Middle frontal gyrus (tissue), 1 donor: ENCODE measurements at regions not wholly inside any gene's neighbourhood (a gene's known extent, or its start where the extent isn't known, plus 50 kb on each side); places are given as distances from the start of the nearest gene placed in this dataset.

Experiments used
- DNase-seq: peaks from one replicate; pipeline ENCODE4 v3.0.0-alpha.2; 2015; ENCODE audit warnings: low spot score; ENCODE audit errors: extremely low spot score

DNA sequence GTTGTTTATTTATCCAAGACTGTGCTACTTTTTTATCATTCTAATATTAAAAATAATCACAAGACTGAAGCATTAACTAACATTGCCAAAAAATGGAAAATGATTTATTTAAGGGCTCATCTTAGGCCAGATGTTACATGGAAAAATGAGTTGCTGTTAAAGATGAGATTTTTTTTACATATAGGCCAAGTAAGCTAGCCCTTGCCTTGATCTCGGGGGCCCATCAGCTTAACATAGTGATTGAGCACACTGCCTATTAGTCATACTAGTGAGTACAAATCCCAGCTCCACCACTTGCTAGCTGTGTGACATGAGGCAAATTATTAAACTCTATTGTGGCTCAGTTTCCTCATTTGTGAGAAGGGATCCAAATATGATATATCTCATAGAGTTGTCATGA, 275.9 kb upstream of the SNX7 start:
- no peak for DNase-seq

DNA sequence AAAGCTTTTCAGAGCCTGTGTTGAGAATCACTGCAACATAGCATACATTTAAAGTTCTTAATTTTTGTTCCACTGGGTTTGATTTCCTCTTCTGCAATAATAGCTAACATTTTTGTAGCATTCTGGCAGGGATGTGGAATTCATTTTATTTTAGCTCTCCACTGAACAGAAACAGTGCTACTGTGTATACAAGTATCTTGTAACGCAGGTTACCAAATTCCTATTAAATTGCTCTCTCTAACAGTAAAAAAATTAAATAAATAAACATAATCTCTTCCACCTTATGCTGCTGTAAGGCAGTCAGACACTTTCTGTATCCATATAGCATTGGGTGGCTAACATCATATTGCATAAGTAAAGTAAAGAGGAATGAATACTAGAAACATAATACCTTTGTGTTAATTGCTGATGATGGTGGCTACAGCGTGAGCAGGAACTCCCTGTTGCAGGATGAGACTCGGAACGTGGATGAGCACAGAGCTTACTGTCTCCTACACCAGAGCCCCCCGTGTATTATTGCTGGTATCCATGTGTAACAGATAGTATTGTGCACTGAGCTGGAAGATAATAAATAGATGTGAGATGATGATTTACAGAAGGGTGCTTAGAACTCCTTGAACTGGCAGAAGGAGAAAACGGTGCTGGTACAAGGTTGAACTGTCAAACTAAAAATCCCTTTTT, 276.9 kb upstream of the SNX7 start:
- DNase-seq = no peak

DNA sequence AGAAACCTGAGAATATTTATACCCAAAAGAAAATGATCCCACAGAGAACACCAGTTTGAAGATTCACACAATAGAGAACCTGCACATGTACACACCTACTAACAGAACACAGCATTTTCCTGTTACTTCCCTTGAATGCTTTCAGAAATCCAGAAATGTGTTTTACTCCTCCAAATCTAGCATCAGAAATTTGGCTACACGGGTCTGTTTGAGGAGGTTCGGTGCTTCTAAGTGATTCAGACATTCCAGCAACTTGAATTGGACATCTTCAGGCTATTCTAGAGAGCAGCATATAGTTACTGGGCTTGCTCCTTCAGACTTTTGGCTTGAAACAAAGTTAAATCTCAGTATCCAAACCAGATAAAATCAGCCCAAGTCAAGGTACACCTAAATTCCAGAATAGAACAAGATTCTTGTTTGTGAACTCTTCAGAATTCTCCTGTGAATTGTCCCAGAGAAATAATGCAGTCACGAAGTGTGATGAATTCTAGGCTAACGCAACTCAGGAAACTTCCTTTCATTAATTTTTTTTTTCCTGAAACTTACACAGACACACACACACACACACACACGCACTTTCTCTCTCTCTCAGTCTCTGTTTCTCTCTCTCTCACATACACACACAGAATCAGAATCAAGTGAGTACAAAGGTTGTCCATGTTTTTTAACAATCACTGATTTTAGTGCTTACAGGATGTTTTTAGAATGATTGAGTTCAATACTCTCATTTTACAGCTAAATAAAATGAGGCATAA, 278.4 kb upstream of the SNX7 start:
- DNase-seq = no peak

DNA sequence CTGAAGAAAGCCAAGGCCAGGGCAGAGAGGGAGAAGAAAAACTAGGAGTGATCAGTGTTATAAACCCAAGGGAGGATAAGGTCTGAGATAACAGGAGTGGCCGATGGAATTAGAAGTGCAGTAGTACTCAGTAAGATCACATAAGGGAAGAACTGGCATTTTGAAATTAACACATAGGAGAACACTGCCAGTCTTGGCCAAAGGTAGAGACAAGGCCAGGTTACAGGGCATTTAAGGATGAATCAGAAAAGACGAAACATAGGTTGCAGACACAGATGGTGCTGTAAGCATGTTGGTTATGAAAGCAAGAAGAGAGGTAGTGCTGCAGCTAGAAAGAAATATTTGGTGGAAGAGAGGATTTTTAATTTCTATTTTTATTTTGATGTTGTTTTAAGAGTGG, 278.9 kb upstream of the SNX7 start:
- no peak for DNase-seq

DNA sequence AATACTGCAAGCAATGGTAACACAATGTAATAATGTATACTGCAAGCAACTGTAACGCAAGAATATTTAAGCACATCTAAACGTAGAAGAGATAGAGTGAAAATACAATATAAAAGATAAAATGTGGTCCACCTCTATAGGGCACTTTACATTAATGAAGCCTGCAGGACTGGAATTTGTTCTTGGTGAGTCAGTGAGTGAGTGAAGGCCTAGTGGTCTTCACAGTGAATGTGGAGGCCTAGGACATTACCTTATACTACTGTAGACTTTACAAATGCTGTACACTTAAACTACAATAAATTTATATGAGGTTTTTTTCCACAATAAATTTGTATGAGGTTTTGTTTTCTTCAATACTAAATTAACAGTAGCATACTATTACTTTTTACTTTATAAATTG, 287.4 kb upstream of the SNX7 start:
- DNase-seq = no peak

DNA sequence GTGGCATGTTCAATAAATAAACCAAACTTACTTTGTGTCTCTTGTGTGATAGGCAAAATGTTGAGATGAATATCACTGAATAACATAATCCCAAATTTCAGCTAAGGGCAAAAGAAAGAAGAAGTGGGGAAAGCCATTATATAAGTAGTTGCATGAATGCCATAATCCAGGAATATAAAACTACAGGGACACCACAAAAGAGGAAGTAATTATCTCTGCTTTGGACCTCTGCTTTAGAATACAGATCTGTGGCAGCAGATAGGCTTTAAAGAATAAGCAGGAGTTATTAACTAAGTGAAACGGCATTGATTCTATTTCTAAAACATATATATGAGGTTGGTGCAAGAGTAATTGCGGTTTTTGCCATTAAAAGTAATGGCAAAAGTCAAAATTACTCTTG, 288.5 kb upstream of the SNX7 start:
- no peak for DNase-seq

DNA sequence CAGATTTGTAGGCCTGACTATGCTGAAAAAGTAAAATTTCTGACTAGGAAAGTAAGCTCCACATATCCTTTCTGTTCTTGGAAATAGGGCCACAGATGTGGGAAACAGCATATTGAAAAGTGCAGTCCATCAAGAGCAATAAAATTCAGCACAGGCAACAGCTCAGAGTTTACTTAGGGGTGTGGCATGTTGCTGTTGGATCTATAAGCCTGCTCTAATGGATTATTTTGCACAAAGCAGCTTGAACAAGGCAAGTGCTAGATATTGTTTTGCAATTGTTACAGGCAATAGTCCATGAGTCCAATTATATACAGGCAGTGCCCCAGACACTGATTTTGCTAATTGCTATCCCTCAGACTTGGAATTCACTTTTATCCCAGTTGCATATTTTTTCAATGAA, 289.8 kb upstream of the SNX7 start:
- no peak for DNase-seq

DNA sequence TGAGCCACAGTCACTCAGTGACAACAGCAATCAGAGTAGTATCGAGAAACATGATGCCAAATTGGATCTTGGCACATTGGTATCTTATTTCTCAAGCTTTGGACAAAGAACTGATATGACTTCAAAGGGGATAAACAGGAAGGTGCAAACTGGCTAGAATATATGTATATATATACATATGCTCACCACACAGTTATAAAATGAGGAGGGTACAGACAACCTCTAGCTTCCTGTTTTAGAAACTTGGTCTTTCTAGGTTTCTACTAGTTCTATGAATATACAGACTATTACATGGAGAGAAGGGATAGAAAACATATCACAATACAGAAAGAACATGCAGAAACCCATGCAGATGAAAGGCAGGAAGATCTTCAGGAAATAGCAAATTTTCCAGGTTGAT, 292.1 kb upstream of the SNX7 start:
- DNase-seq = no peak

DNA sequence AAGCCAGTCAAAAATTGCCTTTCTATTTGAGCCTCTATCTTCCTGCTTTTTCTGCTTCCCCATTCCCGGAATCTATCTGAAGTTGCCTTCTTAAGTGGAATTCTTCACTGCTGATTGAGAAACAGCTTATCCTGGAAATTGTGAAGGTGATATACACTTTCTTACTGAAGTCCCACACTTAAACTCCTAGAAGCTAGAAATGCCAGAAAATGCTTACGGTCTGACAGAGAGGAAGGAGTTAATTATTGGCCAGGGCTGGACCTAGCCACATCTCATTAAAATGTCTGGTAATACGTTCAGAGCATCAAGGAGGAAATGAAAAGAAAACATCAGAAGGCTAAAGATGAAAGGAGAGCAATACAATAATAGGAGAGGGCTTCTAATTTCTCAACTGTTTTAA, 292.5 kb upstream of the SNX7 start:
- no peak for DNase-seq

DNA sequence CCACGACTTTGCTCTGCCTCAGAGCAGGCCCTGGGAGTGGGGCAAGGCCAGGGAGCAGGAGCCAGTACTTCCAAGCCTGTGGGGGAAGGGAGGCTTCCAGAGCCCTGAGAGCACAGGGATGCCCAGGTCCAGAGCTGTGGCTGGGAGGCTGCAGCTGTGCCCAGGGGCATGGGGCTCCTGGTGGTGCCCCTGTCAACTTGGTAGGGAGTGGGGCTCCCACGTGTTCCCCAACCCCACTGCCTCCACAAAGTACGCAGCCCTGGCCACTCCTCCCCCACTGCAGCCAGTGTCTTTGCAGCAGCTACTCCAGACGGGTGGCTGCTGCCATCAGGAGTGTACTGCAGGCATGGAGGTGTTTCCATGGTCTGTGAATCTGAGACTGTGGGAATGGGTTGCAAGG, 294.1 kb upstream of the SNX7 start:
- no peak for DNase-seq

DNA sequence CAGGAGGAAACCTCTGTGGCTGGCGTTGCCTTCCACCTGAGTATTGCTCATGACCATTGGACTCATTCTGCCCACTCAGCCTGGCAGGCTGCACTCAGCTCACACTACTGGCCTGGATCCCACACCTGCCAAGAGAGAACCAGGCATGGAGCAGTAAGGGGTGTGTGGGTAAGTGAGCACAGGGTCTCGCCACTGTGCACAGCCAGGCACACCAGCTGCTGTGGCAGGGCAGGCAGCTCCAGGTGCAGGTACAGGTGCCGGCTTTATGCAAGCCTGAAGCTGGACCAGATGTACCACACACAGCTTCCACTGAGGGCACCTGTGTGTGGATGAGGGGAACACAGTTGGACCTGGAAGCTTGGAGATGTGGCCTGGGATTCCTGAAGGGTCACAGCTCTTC, 295.2 kb upstream of the SNX7 start:
- DNase-seq = no peak

DNA sequence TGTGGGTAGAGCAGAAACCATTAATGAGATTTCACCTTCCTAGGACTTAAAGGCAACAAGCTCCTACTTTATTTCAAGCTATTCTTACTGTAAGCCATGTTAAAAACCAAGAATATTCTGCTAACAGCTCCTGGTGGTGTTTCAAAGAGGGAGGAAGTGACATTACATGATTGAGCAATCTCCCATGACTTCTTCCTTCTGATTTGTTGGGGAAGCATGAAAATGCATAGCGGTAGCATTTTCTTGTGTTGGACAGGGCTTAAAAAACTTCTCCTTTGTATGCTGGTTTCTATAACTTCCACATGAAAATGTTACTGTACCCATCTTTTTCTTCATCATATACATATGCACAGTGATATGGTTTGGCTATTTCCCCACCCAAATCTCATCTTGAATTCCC, 297.0 kb upstream of the SNX7 start:
- no peak for DNase-seq

DNA sequence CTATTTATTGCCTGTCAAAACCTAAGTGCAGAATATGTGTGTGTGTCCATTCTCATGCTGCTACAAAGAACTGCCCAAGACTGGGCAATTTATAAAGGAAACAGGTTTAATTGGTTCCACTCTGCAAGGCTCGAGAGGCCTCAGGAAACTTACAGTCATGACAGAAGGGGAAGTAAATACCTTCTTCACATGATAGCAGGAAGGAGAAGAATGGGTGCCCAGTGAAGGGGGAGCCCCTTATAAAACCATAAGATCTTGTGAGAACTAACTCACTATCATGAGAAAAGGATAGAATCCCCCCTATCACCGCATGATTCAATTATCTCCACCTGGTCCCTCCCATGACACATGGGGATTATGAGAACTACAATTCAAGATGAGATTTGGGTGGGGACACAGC, 300.7 kb upstream of the SNX7 start:
- no peak for DNase-seq

DNA sequence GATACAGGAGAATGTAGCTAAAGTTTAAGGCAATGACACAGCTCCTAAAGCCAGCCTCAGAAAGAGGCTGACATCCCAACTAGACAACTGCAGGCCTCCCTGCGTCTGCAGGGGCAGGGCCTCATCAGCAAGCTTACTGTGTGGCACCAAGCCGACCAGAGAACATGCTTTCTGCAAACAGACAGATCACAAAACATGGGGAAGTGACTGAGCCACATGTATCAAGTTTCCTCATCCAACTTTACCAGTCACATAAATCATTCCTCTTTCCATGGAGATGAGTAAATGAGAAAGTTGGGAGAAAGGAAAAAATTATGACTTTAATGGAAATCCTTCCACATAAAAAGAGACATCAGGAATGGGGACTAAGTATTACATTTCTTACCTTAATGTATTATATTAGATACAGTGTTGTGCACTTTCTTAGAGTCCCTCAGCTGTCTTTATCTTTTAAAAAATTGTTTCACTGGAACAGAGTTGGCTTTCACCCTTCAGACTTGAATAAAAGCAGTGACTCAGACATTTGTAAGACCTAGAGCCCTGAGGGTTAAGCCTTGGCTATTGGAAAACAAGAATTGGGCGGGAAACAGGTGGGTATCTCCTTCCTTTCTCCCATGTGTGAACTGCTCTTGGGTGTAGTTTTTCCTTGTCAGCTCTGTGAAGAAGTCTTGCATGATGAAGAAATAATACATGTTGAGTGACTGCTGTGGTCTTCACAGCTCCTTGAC, 305.7 kb upstream of the SNX7 start:
- DNase-seq = no peak

DNA sequence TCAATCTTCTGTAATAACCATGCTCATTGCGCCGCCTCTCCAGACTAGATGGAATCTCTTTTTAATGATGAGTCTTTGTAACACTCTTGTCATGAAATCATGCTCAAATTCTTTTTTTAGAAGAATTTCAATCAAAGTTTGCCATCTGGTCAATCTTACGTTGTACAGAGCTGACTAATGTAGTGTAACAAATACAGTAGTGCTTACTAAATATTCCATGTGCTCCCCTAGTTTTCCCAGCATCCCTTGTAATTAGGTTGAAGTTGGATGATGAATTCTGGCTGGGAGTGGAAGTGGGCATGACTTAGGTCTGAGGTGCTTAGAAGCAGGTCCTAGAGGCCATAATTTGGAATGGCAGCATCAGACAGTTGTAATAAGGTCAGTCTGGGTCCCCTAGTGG, 309.1 kb upstream of the SNX7 start:
- DNase-seq = no peak

DNA sequence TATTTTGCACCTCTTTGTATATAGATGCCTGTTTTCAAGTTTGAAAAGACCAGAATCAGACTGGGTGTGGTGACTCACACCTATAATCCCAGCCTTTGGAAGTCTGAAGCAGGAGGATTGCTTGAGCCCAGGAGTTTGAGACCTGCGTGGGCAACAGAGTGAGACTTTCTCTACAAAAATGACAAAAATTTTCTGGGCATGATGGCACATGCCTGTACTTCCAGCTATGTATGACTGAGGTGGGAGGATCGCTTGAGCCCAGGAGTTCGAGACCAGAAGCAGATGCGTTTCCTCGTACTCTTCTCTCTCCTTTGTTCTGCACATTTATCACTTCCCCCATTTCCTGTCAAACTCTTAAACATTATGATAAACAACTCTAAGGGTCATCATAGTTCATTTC, 310.0 kb upstream of the SNX7 start:
- DNase-seq = no peak

DNA sequence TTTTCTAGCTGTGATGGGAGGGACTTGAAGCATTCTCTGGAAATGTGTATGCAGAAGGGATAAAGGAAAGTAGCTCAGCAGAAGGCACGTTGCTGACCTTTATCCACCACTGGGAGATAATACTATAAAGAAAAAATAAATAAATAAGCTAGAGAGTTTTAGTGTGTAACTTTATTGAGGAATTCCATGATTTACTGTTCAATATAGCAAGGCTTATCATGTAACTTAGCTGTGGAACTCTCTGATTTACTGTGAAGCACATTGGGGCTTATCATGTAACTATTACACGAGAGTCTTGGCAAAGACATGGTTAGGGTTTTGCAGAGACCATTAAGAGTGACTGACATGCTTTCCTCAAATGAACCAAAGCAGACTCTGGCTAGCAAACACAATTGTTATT, 316.1 kb upstream of the SNX7 start:
- DNase-seq = no peak

DNA sequence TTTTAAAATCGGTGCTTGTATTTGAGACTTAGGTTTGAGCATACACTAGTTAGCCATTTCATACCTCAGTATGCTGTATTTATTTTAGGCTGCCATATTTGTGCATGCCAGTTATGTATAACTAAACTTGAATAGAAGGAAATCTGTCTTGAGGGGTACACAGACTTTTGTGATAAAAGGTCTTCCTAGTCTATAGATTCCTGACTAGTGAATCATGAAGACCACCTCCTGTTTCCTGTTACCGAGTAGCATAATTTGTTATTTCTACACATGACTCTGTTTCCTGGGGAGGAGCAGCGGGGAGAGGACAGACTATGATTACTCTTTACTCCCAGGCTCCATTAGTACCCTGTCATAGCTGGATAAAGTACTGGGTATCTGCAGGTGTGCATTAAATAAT, 316.8 kb upstream of the SNX7 start:
- DNase-seq = no peak

DNA sequence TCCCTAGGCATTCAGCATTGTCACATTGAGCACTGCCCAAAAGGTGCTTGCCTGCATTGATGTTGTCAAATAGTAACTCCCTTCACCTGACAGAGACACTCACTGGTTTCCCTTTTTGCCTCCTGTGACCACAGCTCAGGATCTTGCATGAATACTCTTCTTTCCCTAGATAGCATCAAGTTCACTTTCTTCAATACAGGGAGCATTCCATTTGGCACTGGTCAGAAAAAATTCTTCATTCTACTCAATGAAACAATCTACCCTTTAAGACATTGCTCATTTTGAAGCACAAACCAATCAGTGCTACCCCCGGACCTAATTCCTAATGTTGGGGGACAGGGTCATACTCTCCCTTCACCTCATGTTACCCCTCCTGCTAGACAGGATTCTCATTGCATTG, 319.0 kb upstream of the SNX7 start:
- no peak for DNase-seq

DNA sequence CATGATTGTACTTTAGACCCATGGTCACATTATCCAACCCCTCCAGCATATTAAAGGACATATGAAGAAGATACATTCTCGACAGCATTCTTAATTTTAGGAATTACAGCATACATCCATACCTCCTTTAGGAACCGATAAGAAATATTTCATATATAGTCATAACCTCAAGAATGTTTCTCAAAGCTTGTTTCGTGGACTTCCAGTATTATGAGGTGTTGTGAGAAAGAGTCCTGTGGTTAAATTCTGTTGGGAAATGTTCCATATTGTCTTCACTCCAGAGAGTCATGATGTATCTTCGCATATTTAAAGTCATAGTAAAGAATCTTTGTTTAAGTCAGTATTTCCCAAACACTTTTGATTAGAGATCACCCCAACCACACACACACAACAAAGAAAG, 321.0 kb upstream of the SNX7 start:
- DNase-seq = no peak

DNA sequence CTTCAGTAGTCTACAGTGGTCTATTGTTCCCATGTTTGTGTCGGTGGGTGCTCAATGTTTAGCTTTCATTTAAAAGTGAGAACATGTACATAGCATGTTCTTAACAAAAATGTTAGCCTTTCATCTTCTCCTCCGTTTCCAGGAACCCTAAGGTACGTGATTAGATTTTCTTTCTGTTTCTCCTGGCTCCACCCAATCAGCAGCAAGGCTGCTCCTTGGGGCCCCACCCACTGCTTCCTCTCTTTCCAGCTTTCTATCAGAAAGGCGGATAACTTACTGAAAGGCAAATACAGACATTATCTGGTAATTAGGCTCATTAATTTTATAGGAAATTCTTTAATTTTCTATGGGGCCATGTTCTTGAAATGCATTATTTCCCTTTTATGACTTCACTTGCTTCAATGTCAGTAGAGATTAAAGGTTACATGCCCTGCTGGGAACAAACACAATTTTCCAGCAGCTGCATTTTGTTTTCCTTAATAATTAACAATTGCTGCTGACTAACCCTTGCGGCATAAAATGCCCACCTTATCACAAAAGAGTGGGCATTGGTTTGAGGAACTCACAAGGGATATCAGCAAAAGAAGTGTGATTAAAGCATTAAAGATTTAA, 324.9 kb upstream of the SNX7 start:
- no peak for DNase-seq

DNA sequence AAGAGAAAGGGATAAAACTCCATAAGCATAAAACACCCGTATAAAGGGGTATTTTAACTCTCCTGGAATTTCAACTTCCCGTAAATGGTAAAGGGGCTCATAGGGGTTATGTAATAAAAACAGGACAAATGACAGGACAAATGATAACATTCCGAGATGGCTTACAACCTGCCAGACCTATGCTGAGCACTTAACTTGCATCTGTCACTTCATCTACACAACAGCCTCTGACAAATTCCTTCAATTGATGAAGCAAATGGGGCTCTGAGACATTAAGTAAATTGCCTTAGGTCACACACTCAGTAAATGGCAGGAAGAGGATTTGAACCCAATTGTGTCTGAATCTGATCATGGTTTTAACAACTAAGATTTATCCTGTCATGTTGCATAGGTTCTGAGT, 327.6 kb upstream of the SNX7 start:
- DNase-seq = no peak
